GM23248 (cell line): ENCODE measurements at regions not wholly inside any gene's neighbourhood (a gene's known extent, or its start where the extent isn't known, plus 50 kb on each side); places are given as distances from the start of the nearest gene placed in this dataset.

Experiments
- DNase-seq: peaks from one replicate; pipeline ENCODE4 v3.0.0-alpha.2; 2015
- H2AFZ ChIP-seq: fragments of 200-600 bp; sonication (generic); 2 replicates; pipeline ENCODE4 v1.6.1; 2016; ENCODE audit warnings: antibody characterized with exemption
- H3F3A ChIP-seq: fragments of 200-600 bp; sonication (generic); 2 replicates; pipeline ENCODE4 v1.6.1; 2016; ENCODE audit warnings: mild to moderate bottlenecking, antibody characterized with exemption, mixed run types; ENCODE audit not compliant: insufficient read depth
- H3K27ac ChIP-seq: fragments of 200-600 bp; sonication (generic); 2 replicates; pipeline ENCODE4 v1.5.1; 2016; ENCODE audit warnings: mild to moderate bottlenecking
- H3K27me3 ChIP-seq: fragments of 200-600 bp; sonication (generic); replicated peaks from 2 replicates; pipeline ENCODE4 v1.6.1; 2016; ENCODE audit warnings: mild to moderate bottlenecking; ENCODE audit not compliant: insufficient read depth
- H3K36me3 ChIP-seq: fragments of 200-600 bp; sonication (generic); 2 replicates; pipeline ENCODE4 v1.6.1; 2016; ENCODE audit warnings: low read depth, mild to moderate bottlenecking
- H3K4me1 ChIP-seq: fragments of 200-600 bp; sonication (generic); 2 replicates; pipeline ENCODE4 v1.6.1; 2016; ENCODE audit warnings: mild to moderate bottlenecking; ENCODE audit not compliant: insufficient read depth
- H3K4me2 ChIP-seq: fragments of 200-600 bp; sonication (generic); one replicate; pipeline ENCODE4 v1.6.1; 2016; ENCODE audit warnings: mild to moderate bottlenecking; ENCODE audit not compliant: unreplicated experiment
- H3K4me3 ChIP-seq: fragments of 200-600 bp; sonication (generic); 2 replicates; pipeline ENCODE4 v1.5.1; 2016; ENCODE audit warnings: mild to moderate bottlenecking
- H3K79me2 ChIP-seq: fragments of 200-600 bp; sonication (generic); 2 replicates; pipeline ENCODE4 v1.6.1; 2016; ENCODE audit warnings: mild to moderate bottlenecking; ENCODE audit not compliant: insufficient read depth
- H3K9ac ChIP-seq: fragments of 200-600 bp; sonication (generic); 2 replicates; pipeline ENCODE4 v1.6.1; 2016; ENCODE audit warnings: mild to moderate bottlenecking
- H3K9me2 ChIP-seq: fragments of 200-600 bp; sonication (generic); 2 replicates; pipeline ENCODE4 v1.6.1; 2016; ENCODE audit warnings: mixed run types, mild to moderate bottlenecking, moderate library complexity; ENCODE audit not compliant: insufficient read depth
- H3K9me3 ChIP-seq: fragments of 200-600 bp; sonication (generic); one replicate; pipeline ENCODE4 v1.6.1; 2017; ENCODE audit warnings: low read depth
- H4K20me1 ChIP-seq: fragments of 200-600 bp; sonication (generic); 2 replicates; pipeline ENCODE4 v1.6.0; 2016; ENCODE audit not compliant: insufficient read depth
- EZH2 ChIP-seq: fragments of 200-600 bp; sonication (generic); IDR thresholded peaks from 2 replicates; pipeline ENCODE4 v1.6.1; 2018; ENCODE audit warnings: antibody characterized with exemption, mild to moderate bottlenecking; ENCODE audit not compliant: insufficient read depth, poor library complexity, severe bottlenecking
- EZH2phosphoT487 ChIP-seq: fragments of 200-600 bp; sonication (generic); IDR thresholded peaks from 2 replicates; pipeline ENCODE4 v1.6.1; 2018; ENCODE audit warnings: antibody characterized with exemption, moderate library complexity, mild to moderate bottlenecking, low read depth; ENCODE audit not compliant: insufficient read depth
- WGBS, 2 experiments: methylation state at CpG; one replicate each; pipeline ENCODE4 v1.1.6; 2015 to 2017; ENCODE audit warnings: low lambda C conversion rate in 2 of 2, low coverage in 1 of 2; ENCODE audit errors: missing lambda C conversion rate in 2 of 2; 5-methylcytosine and 5-hydroxymethylcytosine counted together
- in situ Hi-C: fragments of 300-500 bp; cut with MboI; formaldehyde crosslinking; loops from 2 replicates; pipeline ENCODE4 v1.15.0; 2020

GRCh38 chrX:16320765-16321355 is 153.6 kb downstream of the MAGEB17 start:
- Histone ChIP-seq H3K36me3 (no peaks in the 10 kb centered on the region), H3K9me3 (no peaks in the 10 kb centered on the region), H4K20me1 (no peaks in the 10 kb centered on the region), H3F3A (peaks cover 10% of the 10 kb centered on the region; the same call in 1 of the 2 replicates), H3K27ac (peak overlapping the region; percentile 37), H3K27me3 (no peaks in the 10 kb centered on the region), H2AFZ (no peak overlapping the region; the same call in 1 of the 2 replicates), H3K9me2 (no peaks in the 10 kb centered on the region), H3K4me2 (peak overlapping the region; percentile 24), H3K4me3 (peak overlapping the region; percentile 11; the same call in 1 of the 2 replicates), H3K4me1 (peaks cover 3% of the 10 kb centered on the region; the same call in 1 of the 2 replicates), H3K9ac (no peak overlapping the region), H3K79me2 (no peaks in the 10 kb centered on the region)
- TF ChIP-seq EZH2phosphoT487 (no peak), EZH2 (no peak)
- WGBS, 2 experiments, result 25 to 27% methylated on average over 4 of the region's 4 CpGs
- in situ Hi-C loops, result no loop called here
- peak; percentile 55 for DNase-seq

GRCh38 chrX:16333453-16333852 is 166.2 kb downstream of the MAGEB17 start:
- no peaks in the 10 kb centered on the region for H3K9me3 ChIP-seq
- WGBS, 2 experiments, result 88 to 90% methylated on average over 7 of the region's 7 CpGs
- no peaks in the 10 kb centered on the region for H3K4me1 ChIP-seq
- no peaks in the 10 kb centered on the region for H3K36me3 ChIP-seq
- H4K20me1 ChIP-seq, result no peaks in the 10 kb centered on the region
- H3K9me2 ChIP-seq, result no peaks in the 10 kb centered on the region
- no peak overlapping the region for H2AFZ ChIP-seq
- no peaks in the 10 kb centered on the region for H3F3A ChIP-seq
- H3K9ac ChIP-seq, result no peak overlapping the region
- H3K27me3 ChIP-seq, result no peaks in the 10 kb centered on the region
- TF ChIP-seq EZH2 (no peak), EZH2phosphoT487 (no peak)
- H3K4me3 ChIP-seq, result no peak overlapping the region
- no peaks in the 10 kb centered on the region for H3K79me2 ChIP-seq
- in situ Hi-C loops, result no loop called here
- no peak for DNase-seq
- no peak overlapping the region for H3K27ac ChIP-seq
- no peak overlapping the region for H3K4me2 ChIP-seq

- H3F3A ChIP-seq, result no peaks in the 10 kb centered on the region
- no peak for DNase-seq
- in situ Hi-C loops, result no loop called here
- H3K27me3 ChIP-seq, result no peaks in the 10 kb centered on the region
- H3K4me3 ChIP-seq, result no peak overlapping the region
- no peaks in the 10 kb centered on the region for H3K79me2 ChIP-seq
- no peak overlapping the region for H3K9ac ChIP-seq
- H3K27ac ChIP-seq, result no peak overlapping the region
- H4K20me1 ChIP-seq, result no peaks in the 10 kb centered on the region
- H3K4me1 ChIP-seq, result no peaks in the 10 kb centered on the region
- no peaks in the 10 kb centered on the region for H3K9me2 ChIP-seq
- 63 to 82% methylated on average over 1 of the region's 1 CpG for WGBS, 2 experiments
- no peaks in the 10 kb centered on the region for H3K36me3 ChIP-seq
- no peaks in the 10 kb centered on the region for H3K9me3 ChIP-seq
- no peak overlapping the region for H3K4me2 ChIP-seq
- H2AFZ ChIP-seq, result no peak overlapping the region
- TF ChIP-seq EZH2, result no peak
- no peak for TF ChIP-seq EZH2phosphoT487
These were observed 167.9 kb downstream of the MAGEB17 start for GRCh38 chrX:16335181-16335580.

GRCh38 chrX:16347968-16348670 is 180.8 kb downstream of the MAGEB17 start:
- H3K4me1 ChIP-seq, result no peaks in the 10 kb centered on the region
- 20 to 38% methylated on average over 3 to 4 of the region's 4 CpGs for WGBS, 2 experiments
- DNase-seq, result no peak
- H2AFZ ChIP-seq, result no peak overlapping the region
- H3K9me3 ChIP-seq, result no peaks in the 10 kb centered on the region
- no peaks in the 10 kb centered on the region for H3F3A ChIP-seq
- no peak overlapping the region for H3K27ac ChIP-seq
- TF ChIP-seq EZH2phosphoT487 (no peak), EZH2 (no peak)
- no peak overlapping the region for H3K4me2 ChIP-seq
- no peaks in the 10 kb centered on the region for H4K20me1 ChIP-seq
- H3K9ac ChIP-seq, result no peak overlapping the region
- in situ Hi-C loops, result no loop called here
- no peak overlapping the region for H3K4me3 ChIP-seq
- no peaks in the 10 kb centered on the region for H3K79me2 ChIP-seq
- no peaks in the 10 kb centered on the region for H3K27me3 ChIP-seq
- H3K9me2 ChIP-seq, result no peaks in the 10 kb centered on the region
- H3K36me3 ChIP-seq, result no peaks in the 10 kb centered on the region
